ENCODE measurements at regions not wholly inside any gene's neighbourhood (a gene's known extent, or its start where the extent isn't known, plus 50 kb on each side); places are given as distances from the start of the nearest gene placed in this dataset.

DNA sequence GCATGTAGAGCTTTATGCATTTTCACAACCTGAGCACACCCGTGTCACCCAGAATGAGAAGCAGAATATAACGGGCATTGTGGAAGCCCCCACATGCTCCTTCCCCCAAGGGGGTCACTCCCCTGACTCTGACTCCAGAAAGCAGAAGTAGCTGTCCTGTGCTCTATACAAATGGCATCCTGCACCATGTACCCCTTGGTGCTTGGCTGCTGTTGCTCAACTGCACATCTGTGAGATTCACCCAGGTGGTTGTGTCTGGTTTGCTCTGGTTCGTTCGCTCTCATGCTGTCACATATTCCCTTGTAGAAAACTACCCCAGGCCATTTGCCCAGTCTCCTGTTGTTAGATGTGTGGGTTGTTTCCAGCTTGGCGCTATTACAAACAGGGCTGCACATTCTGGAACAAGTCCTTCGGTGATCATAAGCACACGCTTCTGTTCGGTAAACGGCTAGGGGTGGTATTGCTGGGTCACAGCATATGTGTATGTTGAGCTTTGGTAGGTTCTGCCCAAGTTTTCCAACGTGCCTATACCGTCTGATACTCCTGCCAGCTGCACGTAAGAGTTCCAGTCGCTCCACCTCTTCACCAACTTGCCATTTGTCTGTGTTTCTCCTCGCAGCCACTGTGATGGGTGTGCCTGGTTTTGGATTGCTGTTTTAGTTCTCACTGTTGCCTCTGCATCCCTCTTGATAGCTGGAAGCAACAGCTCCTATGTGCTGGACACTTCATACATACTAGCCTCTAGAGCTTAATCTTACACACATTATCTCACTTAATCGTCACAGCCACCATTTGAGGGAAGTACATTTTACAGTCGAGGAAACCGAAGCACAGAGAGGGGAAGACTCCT is 65.4 kb upstream of the SLC6A6 start:
- no peak for DNase-seq (ENCODE audit: low read depth)
- CTCF ChIA-PET, result no interaction called here
- Histone ChIP-seq H3K27me3 (ENCODE audit: control insufficient read depth, insufficient read depth, low read length) (peaks cover 13% of the 10 kb centered on the region), H3K4me3 (ENCODE audit: low read depth, low read length) (no peak overlapping the region), H3K36me3 (ENCODE audit: control insufficient read depth, insufficient read depth, low read length) (no peaks in the 10 kb centered on the region)
- POLR2A ChIA-PET, result no interaction called here
- TF ChIP-seq, protein P1, sequence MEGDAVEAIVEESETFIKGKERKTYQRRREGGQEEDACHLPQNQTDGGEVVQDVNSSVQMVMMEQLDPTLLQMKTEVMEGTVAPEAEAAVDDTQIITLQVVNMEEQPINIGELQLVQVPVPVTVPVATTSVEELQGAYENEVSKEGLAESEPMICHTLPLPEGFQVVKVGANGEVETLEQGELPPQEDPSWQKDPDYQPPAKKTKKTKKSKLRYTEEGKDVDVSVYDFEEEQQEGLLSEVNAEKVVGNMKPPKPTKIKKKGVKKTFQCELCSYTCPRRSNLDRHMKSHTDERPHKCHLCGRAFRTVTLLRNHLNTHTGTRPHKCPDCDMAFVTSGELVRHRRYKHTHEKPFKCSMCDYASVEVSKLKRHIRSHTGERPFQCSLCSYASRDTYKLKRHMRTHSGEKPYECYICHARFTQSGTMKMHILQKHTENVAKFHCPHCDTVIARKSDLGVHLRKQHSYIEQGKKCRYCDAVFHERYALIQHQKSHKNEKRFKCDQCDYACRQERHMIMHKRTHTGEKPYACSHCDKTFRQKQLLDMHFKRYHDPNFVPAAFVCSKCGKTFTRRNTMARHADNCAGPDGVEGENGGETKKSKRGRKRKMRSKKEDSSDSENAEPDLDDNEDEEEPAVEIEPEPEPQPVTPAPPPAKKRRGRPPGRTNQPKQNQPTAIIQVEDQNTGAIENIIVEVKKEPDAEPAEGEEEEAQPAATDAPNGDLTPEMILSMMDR (IDR thresholded peaks at IDR 0.05; ENCODE audit: insufficient read depth, low read depth, low read length), result no peak

- H3K27me3 ChIP-seq (ENCODE audit: control insufficient read depth, insufficient read depth, low read length), result peaks cover 13% of the 10 kb centered on the region
- H3K4me3 ChIP-seq (ENCODE audit: low read depth, low read length), result no peak overlapping the region
- DNase-seq (ENCODE audit: low read depth), result no peak
- H3K36me3 ChIP-seq (ENCODE audit: control insufficient read depth, insufficient read depth, low read length), result no peaks in the 10 kb centered on the region
- CTCF ChIA-PET, result no interaction called here
- POLR2A ChIA-PET, result no interaction called here
- TF ChIP-seq, protein P1 (IDR thresholded peaks at IDR 0.05; ENCODE audit: insufficient read depth, low read depth, low read length), result no peak
Measured at GRCh38 chr3:14337828-14338227, 64.6 kb upstream of the SLC6A6 start.

DNA sequence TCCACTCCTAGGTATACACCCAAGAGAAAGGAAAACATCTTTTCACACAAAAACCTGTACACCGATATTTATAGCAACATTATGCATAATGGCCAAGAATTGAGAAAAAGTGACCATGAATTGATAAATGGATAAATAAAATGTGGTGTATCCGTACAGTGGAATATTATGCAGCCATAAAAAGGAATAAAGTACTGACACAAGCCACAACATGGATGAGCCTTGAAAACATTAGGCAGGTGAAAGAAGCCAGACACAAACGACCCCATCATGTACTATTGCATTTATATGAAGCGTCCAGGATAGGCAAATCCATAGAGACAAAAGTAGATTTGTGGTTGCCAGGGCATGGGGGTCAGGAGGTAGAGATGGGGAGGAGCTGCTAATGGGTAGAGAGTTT is 64.2 kb upstream of the SLC6A6 start:
- Histone ChIP-seq H3K4me3 (ENCODE audit: low read depth, low read length) (no peak overlapping the region), H3K36me3 (ENCODE audit: control insufficient read depth, insufficient read depth, low read length) (no peaks in the 10 kb centered on the region), H3K27me3 (ENCODE audit: control insufficient read depth, insufficient read depth, low read length) (peaks cover 13% of the 10 kb centered on the region)
- CTCF ChIA-PET, result no interaction called here
- POLR2A ChIA-PET, result no interaction called here
- TF ChIP-seq, protein P1 (IDR thresholded peaks at IDR 0.05; ENCODE audit: insufficient read depth, low read depth, low read length), result no peak
- DNase-seq (ENCODE audit: low read depth), result no peak

GRCh38 chr3:14338898-14339458 is 63.4 kb upstream of the SLC6A6 start:
- CTCF ChIA-PET, result no interaction called here
- no peak overlapping the region for H3K4me3 ChIP-seq (ENCODE audit: low read depth, low read length)
- DNase-seq (ENCODE audit: low read depth), result no peak
- POLR2A ChIA-PET, result no interaction called here
- H3K36me3 ChIP-seq (ENCODE audit: control insufficient read depth, insufficient read depth, low read length), result no peaks in the 10 kb centered on the region
- TF ChIP-seq, protein P1 (IDR thresholded peaks at IDR 0.05; ENCODE audit: insufficient read depth, low read depth, low read length), result no peak
- peaks cover 13% of the 10 kb centered on the region for H3K27me3 ChIP-seq (ENCODE audit: control insufficient read depth, insufficient read depth, low read length)

DNA sequence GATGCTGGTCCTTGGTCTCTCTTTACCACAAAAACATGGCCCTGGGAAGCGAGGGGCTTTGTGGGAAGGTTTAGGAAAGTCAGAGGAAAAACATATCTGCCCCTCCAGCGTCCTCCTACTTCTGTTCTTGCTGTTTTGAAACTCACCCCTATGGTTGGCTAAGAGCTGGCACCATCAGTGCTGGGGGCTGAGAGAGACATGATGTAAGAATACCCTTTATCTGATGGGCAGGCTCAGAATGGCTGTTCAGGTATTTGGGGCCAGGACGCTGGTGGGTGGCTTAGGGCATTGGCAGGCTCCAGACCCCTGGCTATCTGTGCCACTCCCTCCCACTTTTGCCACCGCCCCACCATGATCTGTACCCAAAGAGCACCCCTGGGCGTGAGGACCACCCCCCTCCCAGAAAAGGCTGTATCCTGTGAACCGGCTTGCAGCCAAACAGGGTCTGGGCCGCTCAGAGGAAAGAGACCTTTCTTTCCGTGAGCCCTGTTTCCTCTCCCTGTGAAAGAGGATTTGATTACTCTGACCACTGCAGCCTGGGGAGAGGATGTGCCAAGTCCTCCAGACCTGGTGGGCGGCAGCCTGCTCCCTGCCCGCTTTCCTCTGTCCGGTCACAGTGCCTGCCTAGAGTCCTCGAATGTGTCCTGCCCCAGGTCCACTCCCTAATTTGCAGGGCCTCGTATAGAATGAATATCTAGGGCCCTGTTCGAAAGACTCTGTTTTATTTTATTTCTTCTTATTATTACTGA is 61.3 kb upstream of the SLC6A6 start:
- DNase-seq (ENCODE audit: low read depth), result no peak
- POLR2A ChIA-PET, result no interaction called here
- TF ChIP-seq, protein P1 (IDR thresholded peaks at IDR 0.05; ENCODE audit: insufficient read depth, low read depth, low read length), result no peak

More for the DNA sequence above, 61.3 kb upstream of the SLC6A6 start:
- Histone ChIP-seq H3K36me3 (ENCODE audit: control insufficient read depth, insufficient read depth, low read length) (no peaks in the 10 kb centered on the region), H3K4me3 (ENCODE audit: low read depth, low read length) (no peak overlapping the region), H3K27me3 (ENCODE audit: control insufficient read depth, insufficient read depth, low read length) (peaks cover 14% of the 10 kb centered on the region)
- CTCF ChIA-PET, result no interaction called here

All from BJ (cell line).